ENCODE measurements at regions not wholly inside any gene's neighbourhood (a gene's known extent, or its start where the extent isn't known, plus 50 kb on each side); places are given as distances from the start of the nearest gene placed in this dataset.

- Histone ChIP-seq H3K9ac (ENCODE audit: low read depth in 1 of 2, low read length in 2 of 2) (no peak overlapping the region), H3K9me3 (ENCODE audit: control insufficient read depth in 4 of 4, low read length in 3 of 4) (no peaks in the 10 kb centered on the region), H3K27me3 (ENCODE audit: control insufficient read depth in 4 of 4, insufficient read depth in 4 of 4, low read length in 3 of 4) (peaks cover 0 to 2% (median 0%) of the 10 kb centered on the region in 4 donors), H3K27ac (ENCODE audit: low read depth in 1 of 2, low read length in 2 of 2) (no peak overlapping the region), H3K4me1 (ENCODE audit: control insufficient read depth in 4 of 4, insufficient read depth in 4 of 4, low read length in 3 of 4) (no peaks in the 10 kb centered on the region), H3K4me3 (ENCODE audit: low read depth in 1 of 3, low read length in 3 of 3) (no peak overlapping the region), H3K36me3 (ENCODE audit: control insufficient read depth in 4 of 4, insufficient read depth in 3 of 4, low read depth in 1 of 4, low read length in 3 of 4) (no peaks in the 10 kb centered on the region)
- WGBS: 81% methylated on average over 1 of the region's 1 CpG
- DNase-seq (ENCODE audit: low spot score): no peak
- no peak for TF ChIP-seq TAF1 (conservative IDR thresholded peaks at IDR 0.05)
- no peak for TF ChIP-seq RXRA (IDR thresholded peaks at IDR 0.05)
- no peak for TF ChIP-seq EGR1 (IDR thresholded peaks at IDR 0.05; ENCODE audit: low read depth in 2 of 2)
- TF ChIP-seq HNF4G (IDR thresholded peaks at IDR 0.05): no peak
- no peak for TF ChIP-seq SP1 (IDR thresholded peaks at IDR 0.05)
- no peak for TF ChIP-seq FOXA2 (IDR thresholded peaks at IDR 0.05)
These were observed 526.4 kb downstream of the MID1IP1 start for GRCh38 chrX:39327705-39328104.

- Histone ChIP-seq H3K27me3 (ENCODE audit: control insufficient read depth in 4 of 4, insufficient read depth in 4 of 4, low read length in 3 of 4) (peaks cover 0 to 2% (median 0%) of the 10 kb centered on the region in 4 donors), H3K9ac (ENCODE audit: low read depth in 1 of 2, low read length in 2 of 2) (no peak overlapping the region), H3K4me1 (ENCODE audit: control insufficient read depth in 4 of 4, insufficient read depth in 4 of 4, low read length in 3 of 4) (no peaks in the 10 kb centered on the region), H3K9me3 (ENCODE audit: control insufficient read depth in 4 of 4, low read length in 3 of 4) (no peaks in the 10 kb centered on the region), H3K36me3 (ENCODE audit: control insufficient read depth in 4 of 4, insufficient read depth in 3 of 4, low read depth in 1 of 4, low read length in 3 of 4) (no peaks in the 10 kb centered on the region), H3K27ac (ENCODE audit: low read depth in 1 of 2, low read length in 2 of 2) (no peak overlapping the region), H3K4me3 (ENCODE audit: low read depth in 1 of 3, low read length in 3 of 3) (no peak overlapping the region)
- no peak for TF ChIP-seq HNF4A (conservative IDR thresholded peaks at IDR 0.05)
- no peak for TF ChIP-seq NR2F2 (IDR thresholded peaks at IDR 0.05)
- TF ChIP-seq HNF4G (IDR thresholded peaks at IDR 0.05): no peak
- TF ChIP-seq MAX (IDR thresholded peaks at IDR 0.05): no peak
- TF ChIP-seq RXRA (IDR thresholded peaks at IDR 0.05): no peak
- TF ChIP-seq ZBTB33 (IDR thresholded peaks at IDR 0.05): no peak
- TF ChIP-seq GABPA (IDR thresholded peaks at IDR 0.05 in 1 of 2, conservative IDR thresholded peaks at IDR 0.05 in 1 of 2): no peak
- no peak for TF ChIP-seq RAD21 (IDR thresholded peaks at IDR 0.05)
- no peak for TF ChIP-seq SP1 (IDR thresholded peaks at IDR 0.05)
- no peak for TF ChIP-seq TAF1 (conservative IDR thresholded peaks at IDR 0.05)
- TF ChIP-seq CTCF (IDR thresholded peaks at IDR 0.05; ENCODE audit: low read depth, low read length, missing input control): no peak
- no peak for TF ChIP-seq EGR1 (IDR thresholded peaks at IDR 0.05; ENCODE audit: low read depth in 2 of 2)
- TF ChIP-seq JUND (IDR thresholded peaks at IDR 0.05): no peak
- no peak for TF ChIP-seq REST (IDR thresholded peaks at IDR 0.05)
- TF ChIP-seq YY1 (IDR thresholded peaks at IDR 0.05): no peak
- no peak for TF ChIP-seq ATF3 (IDR thresholded peaks at IDR 0.05)
- TF ChIP-seq FOXA1 (IDR thresholded peaks at IDR 0.05): no peak
- TF ChIP-seq FOXA2 (IDR thresholded peaks at IDR 0.05): no peak
- WGBS: 93% methylated on average over 4 of the region's 4 CpGs
- no peak for DNase-seq (ENCODE audit: low spot score)
These were observed 527.4 kb downstream of the MID1IP1 start for GRCh38 chrX:39328661-39329060.
